Skeletal muscle satellite cell (primary cell): ENCODE measurements at regions not wholly inside any gene's neighbourhood (a gene's known extent, or its start where the extent isn't known, plus 50 kb on each side); places are given as distances from the start of the nearest gene placed in this dataset.

Experiments
- H3K27me3 ChIP-seq: 2 replicates; pipeline ENCODE4 v1.7.0; 2013; ENCODE audit warnings: low read length; ENCODE audit not compliant: control insufficient read depth, insufficient read depth
- H3K36me3 ChIP-seq: 2 replicates; pipeline ENCODE4 v1.7.0; 2013; ENCODE audit warnings: mild to moderate bottlenecking, control low read depth, low read length; ENCODE audit not compliant: insufficient read depth
- H3K4me1 ChIP-seq: 2 replicates; pipeline ENCODE4 v1.7.0; 2013; ENCODE audit warnings: low read length; ENCODE audit not compliant: control insufficient read depth, insufficient read depth
- H3K4me2 ChIP-seq: 2 replicates; pipeline ENCODE4 v1.7.0; 2013; ENCODE audit warnings: mild to moderate bottlenecking, low read length
- H3K4me3 ChIP-seq: 2 replicates; pipeline ENCODE4 v1.7.0; 2013; ENCODE audit warnings: low read length
- H3K9ac ChIP-seq: 2 replicates; pipeline ENCODE4 v1.7.0; 2013; ENCODE audit warnings: mild to moderate bottlenecking, low read depth, low read length, moderate library complexity
- H3K9me3 ChIP-seq: replicated peaks from 2 replicates; pipeline ENCODE4 v1.7.0; 2013; ENCODE audit warnings: mild to moderate bottlenecking, control low read depth, low read length

DNA sequence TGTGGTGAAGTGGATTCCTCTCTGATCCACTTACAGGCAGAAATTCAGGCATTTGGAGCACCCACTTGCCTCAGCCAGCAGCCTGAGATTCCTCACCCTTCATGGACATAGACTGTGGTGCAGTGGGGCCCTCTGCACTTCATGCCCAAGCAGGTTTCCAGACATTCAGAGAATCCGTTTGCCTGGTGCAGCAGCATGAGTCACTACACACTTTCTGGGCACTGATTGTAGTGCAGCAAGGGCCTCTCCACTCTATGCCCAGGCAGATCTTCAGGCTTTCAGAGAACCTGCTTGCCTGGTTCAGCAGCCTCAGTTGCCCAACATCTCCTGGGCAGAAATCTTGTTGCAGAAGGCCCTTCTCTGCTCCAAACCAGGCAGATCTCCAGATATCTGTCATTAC is 920.9 kb downstream of the SLITRK5 start:
- Histone ChIP-seq H3K9me3 (peaks cover 8% of the 10 kb centered on the region), H3K27me3 (no peaks in the 10 kb centered on the region), H3K36me3 (no peaks in the 10 kb centered on the region), H3K9ac (no peak overlapping the region), H3K4me3 (no peak overlapping the region), H3K4me2 (no peak overlapping the region), H3K4me1 (no peaks in the 10 kb centered on the region)

DNA sequence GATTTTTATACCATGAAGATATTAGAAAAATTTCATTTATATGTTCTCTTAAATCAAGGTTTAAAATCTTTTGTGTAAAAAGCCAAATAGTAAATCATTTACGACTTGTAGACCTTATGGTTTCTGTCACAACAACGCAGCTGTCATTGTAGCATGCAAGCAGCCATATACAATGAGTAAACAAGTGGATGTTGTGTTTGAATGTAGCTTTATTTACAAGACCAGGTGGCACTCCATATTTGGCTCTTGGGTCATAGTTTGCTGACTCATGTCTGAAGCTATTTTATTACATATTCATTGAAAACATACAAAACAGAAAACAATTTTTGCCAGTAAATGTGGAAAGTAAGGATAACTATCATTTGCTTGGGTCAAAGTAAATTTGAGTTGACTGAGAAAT is 930.8 kb downstream of the SLITRK5 start:
- H3K9ac ChIP-seq: no peak overlapping the region
- no peaks in the 10 kb centered on the region for H3K27me3 ChIP-seq
- H3K36me3 ChIP-seq: no peaks in the 10 kb centered on the region
- no peaks in the 10 kb centered on the region for H3K9me3 ChIP-seq
- no peak overlapping the region for H3K4me3 ChIP-seq
- H3K4me1 ChIP-seq: no peaks in the 10 kb centered on the region
- no peak overlapping the region for H3K4me2 ChIP-seq

DNA sequence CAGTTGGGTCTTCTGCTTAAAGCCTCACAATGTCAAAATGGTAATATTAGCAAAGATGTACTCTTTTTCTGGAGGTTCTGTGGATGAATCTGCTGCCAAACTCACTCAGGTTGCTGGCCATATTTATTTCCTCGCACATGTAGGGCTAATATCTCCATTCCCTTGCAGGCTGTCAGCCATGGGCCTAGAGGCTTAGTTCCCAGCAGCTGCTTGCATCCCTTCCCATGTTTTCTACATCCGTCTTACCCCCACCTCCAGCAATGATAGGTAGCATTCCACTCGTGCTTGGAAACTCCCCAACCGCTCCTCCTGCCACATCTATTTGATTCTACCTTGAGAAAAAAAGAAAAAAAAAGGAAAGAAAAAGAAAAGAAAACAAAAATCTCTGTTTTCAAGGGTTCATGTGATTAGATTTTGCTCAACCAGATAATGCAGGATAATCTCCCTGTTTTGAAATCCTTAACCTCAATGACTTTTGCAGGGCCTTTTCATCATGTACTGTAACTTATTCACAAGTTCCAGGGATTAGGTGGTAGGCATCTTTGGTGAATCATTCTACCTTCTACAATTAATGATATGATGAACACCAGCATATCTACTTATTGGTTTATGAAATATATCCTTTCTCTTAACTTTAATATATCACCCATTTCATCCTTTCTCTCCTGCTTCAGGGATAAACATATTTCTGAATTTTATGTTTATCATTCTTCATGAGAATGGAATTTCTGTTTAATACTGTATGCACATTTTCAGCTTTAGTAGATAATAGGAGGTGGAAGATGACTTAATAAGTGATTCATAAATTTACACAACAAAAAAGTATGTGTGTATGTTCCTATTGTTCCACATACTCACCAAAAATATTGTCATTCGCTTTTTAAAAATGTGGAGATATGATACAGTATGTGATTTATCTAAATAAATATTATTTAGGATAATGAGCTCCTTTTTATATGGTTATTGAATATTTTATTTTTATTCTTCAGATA is 931.9 kb downstream of the SLITRK5 start:
- Histone ChIP-seq H3K4me2 (no peak overlapping the region), H3K9ac (no peak overlapping the region), H3K27me3 (no peaks in the 10 kb centered on the region), H3K9me3 (no peaks in the 10 kb centered on the region), H3K4me3 (no peak overlapping the region), H3K36me3 (no peaks in the 10 kb centered on the region), H3K4me1 (no peaks in the 10 kb centered on the region)

GRCh38 chr13:88617176-88617575 is 946.0 kb downstream of the SLITRK5 start:
- no peak overlapping the region for H3K4me2 ChIP-seq
- no peaks in the 10 kb centered on the region for H3K4me1 ChIP-seq
- no peaks in the 10 kb centered on the region for H3K9me3 ChIP-seq
- H3K36me3 ChIP-seq: no peaks in the 10 kb centered on the region
- H3K9ac ChIP-seq: no peak overlapping the region
- H3K4me3 ChIP-seq: no peak overlapping the region
- no peaks in the 10 kb centered on the region for H3K27me3 ChIP-seq

- Histone ChIP-seq H3K9me3 (no peaks in the 10 kb centered on the region), H3K4me2 (no peak overlapping the region), H3K4me1 (no peaks in the 10 kb centered on the region), H3K4me3 (no peak overlapping the region), H3K9ac (no peak overlapping the region), H3K27me3 (no peaks in the 10 kb centered on the region), H3K36me3 (no peaks in the 10 kb centered on the region)
Measured at GRCh38 chr13:88622362-88622973, 951.3 kb downstream of the SLITRK5 start.

DNA sequence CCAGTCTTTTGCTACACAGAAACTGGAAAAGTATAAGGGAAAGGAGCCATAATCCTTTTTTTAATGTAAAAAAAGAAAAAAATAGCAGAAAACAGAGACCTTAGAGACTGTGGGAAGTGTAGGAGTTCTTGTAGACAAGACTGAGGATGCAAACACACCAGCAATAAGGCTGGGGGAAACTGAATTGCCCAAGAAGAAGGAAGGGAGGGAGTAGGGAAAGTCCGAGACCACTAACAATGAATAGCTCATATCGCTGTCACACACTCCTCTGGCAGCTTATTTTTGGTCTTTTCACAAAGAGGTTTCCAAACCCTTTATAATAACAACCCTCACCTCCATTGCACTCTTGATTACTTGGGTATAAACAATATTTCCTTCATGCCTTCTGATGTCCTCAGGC is 952.0 kb downstream of the SLITRK5 start:
- no peaks in the 10 kb centered on the region for H3K9me3 ChIP-seq
- H3K4me3 ChIP-seq: no peak overlapping the region
- no peaks in the 10 kb centered on the region for H3K4me1 ChIP-seq
- no peaks in the 10 kb centered on the region for H3K27me3 ChIP-seq
- H3K36me3 ChIP-seq: no peaks in the 10 kb centered on the region
- no peak overlapping the region for H3K4me2 ChIP-seq
- H3K9ac ChIP-seq: no peak overlapping the region

GRCh38 chr13:88627071-88627470 is 955.9 kb downstream of the SLITRK5 start:
- H3K4me1 ChIP-seq: no peaks in the 10 kb centered on the region
- H3K36me3 ChIP-seq: no peaks in the 10 kb centered on the region
- no peak overlapping the region for H3K4me3 ChIP-seq
- H3K4me2 ChIP-seq: no peak overlapping the region
- no peaks in the 10 kb centered on the region for H3K9me3 ChIP-seq
- no peak overlapping the region for H3K9ac ChIP-seq
- H3K27me3 ChIP-seq: no peaks in the 10 kb centered on the region

DNA sequence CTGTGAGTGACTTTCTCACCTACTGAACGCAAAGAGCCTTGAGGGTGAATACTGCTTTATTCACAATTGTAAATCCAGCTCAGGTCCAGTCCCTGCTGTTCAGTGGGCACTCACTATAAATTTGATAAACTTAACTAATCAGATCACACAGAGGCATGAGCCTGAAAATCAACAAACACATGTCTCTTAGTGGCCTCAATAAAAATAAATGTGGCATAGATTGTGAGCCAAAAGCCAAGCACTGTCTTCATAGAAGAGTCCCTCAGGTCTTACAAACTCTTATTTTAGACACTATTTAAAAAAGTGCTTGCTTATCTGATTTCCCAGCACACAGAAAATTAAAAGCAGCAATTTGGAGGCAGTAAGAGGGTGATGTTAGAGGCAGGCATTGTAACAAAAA is 957.7 kb downstream of the SLITRK5 start:
- H3K4me1 ChIP-seq: no peaks in the 10 kb centered on the region
- no peak overlapping the region for H3K4me2 ChIP-seq
- no peak overlapping the region for H3K9ac ChIP-seq
- no peaks in the 10 kb centered on the region for H3K9me3 ChIP-seq
- H3K4me3 ChIP-seq: no peak overlapping the region
- H3K36me3 ChIP-seq: no peaks in the 10 kb centered on the region
- no peaks in the 10 kb centered on the region for H3K27me3 ChIP-seq

DNA sequence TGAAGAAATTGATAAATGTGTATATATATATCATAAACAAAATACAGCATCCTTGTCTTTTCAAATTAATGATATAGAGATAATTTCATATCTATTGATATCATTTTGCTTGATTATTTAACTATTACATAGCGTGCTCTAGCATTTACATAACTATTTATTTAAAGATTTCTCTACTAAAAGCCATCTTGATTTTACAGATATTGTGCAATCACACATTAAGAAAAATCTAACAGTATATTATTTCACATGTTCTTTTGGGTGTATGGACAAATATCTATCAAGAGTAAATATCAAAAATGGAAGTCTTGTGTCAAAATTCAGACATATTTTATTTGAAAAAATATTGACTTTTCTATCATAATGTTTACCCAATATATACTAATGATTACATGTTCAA is 966.8 kb downstream of the SLITRK5 start:
- no peak overlapping the region for H3K9ac ChIP-seq
- H3K36me3 ChIP-seq: no peaks in the 10 kb centered on the region
- no peak overlapping the region for H3K4me3 ChIP-seq
- no peak overlapping the region for H3K4me2 ChIP-seq
- H3K9me3 ChIP-seq: no peaks in the 10 kb centered on the region
- no peaks in the 10 kb centered on the region for H3K4me1 ChIP-seq
- H3K27me3 ChIP-seq: no peaks in the 10 kb centered on the region

DNA sequence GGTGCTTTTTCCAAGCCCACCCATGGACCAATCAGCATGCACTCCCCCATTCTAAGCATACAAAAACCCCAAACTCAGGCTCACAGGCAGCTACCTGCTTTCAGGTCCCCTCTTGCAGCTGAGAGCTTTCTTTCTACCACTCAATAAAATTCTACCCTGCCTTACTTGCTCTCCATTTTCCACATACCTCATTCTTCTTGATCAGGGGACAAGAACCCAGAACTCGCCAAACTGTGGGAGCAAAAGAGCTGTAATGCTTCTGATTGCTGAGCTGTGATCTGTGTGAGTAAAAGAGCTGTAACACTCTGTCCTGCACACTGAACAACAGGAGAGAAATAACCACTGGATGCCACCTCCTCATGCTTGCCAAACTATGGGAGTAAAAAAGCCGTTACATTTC is 972.1 kb downstream of the SLITRK5 start:
- H3K4me2 ChIP-seq: no peak overlapping the region
- no peak overlapping the region for H3K4me3 ChIP-seq
- H3K9me3 ChIP-seq: no peaks in the 10 kb centered on the region
- H3K36me3 ChIP-seq: no peaks in the 10 kb centered on the region
- no peaks in the 10 kb centered on the region for H3K4me1 ChIP-seq
- no peaks in the 10 kb centered on the region for H3K27me3 ChIP-seq
- no peak overlapping the region for H3K9ac ChIP-seq

GRCh38 chr13:88648598-88649373 is 977.6 kb downstream of the SLITRK5 start:
- no peaks in the 10 kb centered on the region for H3K4me1 ChIP-seq
- H3K9me3 ChIP-seq: no peaks in the 10 kb centered on the region
- no peaks in the 10 kb centered on the region for H3K36me3 ChIP-seq
- no peaks in the 10 kb centered on the region for H3K27me3 ChIP-seq
- no peak overlapping the region for H3K4me3 ChIP-seq
- H3K9ac ChIP-seq: no peak overlapping the region
- no peak overlapping the region for H3K4me2 ChIP-seq
